HG03097 (cell line): ENCODE measurements at regions not wholly inside any gene's neighbourhood (a gene's known extent, or its start where the extent isn't known, plus 50 kb on each side); places are given as distances from the start of the nearest gene placed in this dataset.
"Not testable (repeated sequence)": the region's sequence is repeated elsewhere in the genome, so short reads cannot be mapped to it uniquely, and the experiment has no call there.

ENCODE experiments used
- ATAC-seq: cut with Tn5 transposase; IDR thresholded peaks from one replicate; pipeline ENCODE4 v1.9.1; 2021; ENCODE audit not compliant: unreplicated experiment, low FRiP score

DNA sequence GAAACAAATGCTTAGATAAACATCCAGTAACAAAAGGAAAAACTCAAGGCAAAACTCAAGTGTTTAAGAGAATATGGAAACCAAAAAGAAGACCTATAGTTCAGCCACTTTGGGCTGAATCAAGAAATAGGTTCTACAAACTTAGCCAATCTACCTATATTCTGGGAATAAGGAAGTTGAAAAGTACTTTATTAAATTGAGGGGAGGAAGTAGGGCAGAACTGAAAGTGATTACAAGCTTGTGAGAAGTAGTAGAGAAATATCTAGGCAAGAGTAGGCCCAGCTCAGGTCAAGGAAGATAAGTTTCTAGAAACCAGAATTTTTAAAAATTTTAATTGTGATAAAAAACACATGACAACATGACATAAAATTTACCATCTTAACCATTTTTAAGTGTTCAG is 384.8 kb upstream of the PCSK5 start:
- ATAC-seq, result no peak

DNA sequence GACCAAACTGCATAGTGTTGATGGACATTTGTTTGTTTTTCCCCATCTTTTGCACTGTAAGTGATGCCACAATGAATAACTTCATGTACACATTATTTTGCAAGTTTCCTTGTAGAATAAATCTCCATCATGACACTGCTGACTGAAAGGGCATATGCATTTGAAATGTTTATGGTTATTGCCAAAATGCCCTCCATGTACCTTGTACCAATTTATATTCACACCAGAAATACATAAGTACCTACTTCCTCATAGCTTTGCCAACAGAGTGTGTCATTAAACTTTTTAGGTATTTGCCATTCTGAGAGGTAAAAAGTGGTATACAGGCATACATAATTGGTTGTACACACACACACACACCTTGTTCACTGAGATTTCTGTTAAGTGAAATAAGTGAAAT is 361.0 kb upstream of the PCSK5 start:
- ATAC-seq, result no peak

DNA sequence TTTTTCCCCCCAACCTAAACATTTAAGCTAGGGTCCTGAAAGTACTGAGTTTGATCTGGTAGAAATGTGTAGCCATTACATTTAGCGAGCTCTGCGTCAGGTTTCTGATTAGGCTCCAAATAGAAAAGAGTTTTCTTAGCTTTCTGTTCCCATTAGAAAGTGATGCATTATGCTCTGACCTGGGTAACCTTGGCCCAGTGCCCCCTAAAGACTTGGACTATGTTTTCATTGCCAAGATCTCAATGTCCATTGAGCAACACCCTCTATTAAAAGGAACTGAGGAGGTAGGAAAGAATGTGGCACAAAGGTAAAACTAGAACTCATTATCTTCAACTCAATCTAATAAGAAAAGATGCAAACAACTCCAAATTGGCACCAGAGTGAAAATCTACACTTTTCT is 358.9 kb upstream of the PCSK5 start:
- ATAC-seq, result no peak

DNA sequence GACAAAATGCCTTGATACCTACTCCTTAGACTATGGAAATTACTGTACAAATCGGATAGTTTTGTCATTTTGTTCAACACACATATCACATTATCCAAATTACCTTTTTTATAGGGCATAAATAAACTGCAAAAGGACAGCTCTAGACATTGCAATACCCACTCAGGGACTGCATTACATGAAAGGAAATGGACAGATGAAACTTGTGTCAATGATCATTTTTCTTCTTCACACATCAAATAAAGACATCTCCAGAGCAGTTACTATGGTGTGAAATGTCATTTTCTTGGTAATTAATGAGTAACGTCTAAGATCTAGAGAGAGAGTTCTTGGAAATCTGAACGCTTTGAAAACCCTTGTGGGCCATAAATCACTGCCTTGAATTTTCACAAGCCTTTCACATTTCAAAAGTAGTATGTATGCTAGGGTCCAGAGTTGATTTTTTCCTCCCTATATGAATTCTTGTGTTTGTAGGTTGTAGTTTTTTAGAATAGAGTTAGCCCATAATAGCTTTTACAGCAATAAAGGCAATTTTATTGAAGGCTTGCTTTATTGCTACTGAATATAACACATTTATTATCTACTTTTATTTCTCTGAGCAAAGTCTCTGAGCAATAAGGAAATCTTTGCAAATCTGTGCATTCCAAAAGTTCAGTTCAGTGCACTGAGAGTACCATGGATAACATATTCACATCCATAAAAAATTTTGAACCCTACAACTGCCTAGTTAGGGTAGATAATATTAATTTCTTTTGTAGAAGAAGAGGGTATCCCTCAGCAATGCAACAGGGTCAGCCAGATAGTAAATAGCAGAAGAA is 358.0 kb upstream of the PCSK5 start:
- ATAC-seq, result no peak

DNA sequence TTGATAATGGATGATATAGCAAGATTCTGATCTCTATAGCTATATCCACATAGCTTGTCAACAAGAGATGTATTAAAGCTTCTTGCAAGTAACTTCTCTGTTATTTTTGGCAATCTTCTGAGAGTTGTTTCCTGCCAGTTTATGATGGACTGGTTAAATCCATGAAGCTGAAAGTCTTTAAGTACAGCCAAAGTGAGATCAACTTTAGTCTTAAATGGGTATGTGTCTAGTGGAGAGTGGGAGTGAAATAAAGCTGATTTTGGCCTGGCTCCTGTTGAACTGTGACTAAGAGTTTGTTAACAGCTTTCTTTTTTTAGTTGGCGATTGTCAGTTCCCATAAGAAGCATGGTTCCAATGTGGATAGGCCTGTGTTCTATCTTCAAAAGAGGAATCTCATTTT is 350.9 kb upstream of the PCSK5 start:
- no peak for ATAC-seq

DNA sequence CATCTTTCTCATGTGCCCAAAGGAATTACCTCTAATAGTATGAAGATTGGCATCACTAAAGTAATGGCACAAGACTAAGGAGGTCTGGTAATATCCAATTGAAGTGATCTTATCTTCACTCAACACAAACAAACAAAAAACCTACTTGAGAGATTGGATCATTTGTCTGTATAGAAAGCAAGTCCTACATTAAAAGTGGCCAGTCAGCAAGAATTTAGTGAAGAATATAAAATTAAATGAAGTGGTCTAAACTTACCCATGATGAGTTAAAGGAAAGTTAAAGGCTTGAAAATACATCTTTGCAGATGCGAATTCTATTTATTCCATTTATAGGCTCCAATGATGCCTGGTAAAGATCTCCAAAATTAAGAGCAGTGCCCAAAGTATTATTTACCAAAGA is 350.3 kb upstream of the PCSK5 start:
- ATAC-seq, result no peak

DNA sequence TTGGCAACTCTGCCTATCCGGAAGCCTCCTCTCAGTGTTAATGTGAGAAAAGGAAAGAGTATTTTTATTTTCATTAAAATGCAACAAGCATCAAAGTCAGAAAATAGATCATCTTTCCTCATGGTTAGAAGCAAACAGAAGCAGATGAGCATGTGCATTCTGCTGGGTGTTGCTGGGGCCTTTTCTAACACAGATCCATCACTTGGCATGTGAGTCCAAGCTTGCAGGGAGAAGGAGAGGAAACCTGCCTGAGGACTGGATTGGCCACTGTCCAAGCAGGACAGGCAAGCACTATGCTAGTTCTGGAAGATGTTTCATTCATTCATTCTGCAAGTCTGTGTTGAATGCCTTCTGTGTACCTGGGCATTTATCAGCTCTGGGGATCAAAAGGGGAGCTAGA is 348.7 kb upstream of the PCSK5 start:
- ATAC-seq, result no peak

DNA sequence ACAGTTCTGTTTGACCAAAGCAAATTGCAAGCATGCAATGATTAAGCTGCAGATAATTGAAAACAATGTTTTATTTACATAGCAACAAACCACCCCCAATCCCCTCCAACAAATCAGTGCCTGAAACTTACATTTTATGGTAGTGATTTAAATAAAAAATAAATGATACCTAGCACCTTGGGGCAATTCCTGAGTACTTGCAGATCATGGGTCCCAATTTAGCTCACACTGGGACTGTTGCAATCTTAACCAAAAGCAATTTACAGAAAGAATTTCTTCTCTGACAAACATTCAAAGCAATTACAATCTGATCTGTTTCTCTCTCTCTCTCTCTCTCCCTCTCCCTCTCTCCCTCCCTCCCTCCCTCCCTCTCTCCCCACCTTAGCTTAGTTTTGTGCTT is 345.7 kb upstream of the PCSK5 start:
- ATAC-seq, result no peak

DNA sequence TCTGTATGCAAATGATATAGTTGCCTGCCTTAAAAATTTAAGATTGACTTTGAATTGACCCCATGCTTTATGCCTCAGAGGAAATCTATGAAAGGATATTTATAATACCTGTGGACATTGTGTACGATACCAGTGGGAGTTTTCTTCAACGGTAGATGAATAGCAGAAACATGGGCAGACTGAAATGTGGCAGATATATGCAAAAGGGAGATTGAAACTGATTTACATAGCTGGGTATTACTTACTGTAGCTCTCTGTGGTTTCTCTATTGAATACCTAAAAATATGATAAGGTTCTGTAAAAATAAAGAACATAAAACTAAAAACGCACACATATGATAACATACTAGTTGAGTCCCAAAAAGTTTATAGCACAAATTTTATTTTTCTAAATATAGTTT is 345.2 kb upstream of the PCSK5 start:
- ATAC-seq, result no peak

DNA sequence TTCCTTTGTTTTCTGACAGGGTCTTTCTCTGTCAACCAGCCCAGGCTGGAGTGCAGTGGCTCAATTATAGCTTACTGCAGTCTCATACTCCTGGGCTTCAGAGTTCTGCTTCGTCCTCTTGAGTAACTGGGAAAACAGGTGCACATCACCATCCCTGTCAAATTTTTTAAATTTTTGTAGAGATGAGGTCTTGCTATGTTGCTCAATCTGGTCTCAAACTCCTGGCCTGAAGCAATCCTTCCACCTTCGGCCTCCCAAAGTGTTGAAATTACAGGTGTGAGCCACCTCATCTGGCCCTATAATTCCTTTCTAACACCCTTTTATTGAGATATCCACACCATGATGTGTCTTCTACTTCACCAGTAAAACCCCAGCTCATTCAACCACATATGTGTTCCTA is 341.6 kb upstream of the PCSK5 start:
- ATAC-seq, result no peak

DNA sequence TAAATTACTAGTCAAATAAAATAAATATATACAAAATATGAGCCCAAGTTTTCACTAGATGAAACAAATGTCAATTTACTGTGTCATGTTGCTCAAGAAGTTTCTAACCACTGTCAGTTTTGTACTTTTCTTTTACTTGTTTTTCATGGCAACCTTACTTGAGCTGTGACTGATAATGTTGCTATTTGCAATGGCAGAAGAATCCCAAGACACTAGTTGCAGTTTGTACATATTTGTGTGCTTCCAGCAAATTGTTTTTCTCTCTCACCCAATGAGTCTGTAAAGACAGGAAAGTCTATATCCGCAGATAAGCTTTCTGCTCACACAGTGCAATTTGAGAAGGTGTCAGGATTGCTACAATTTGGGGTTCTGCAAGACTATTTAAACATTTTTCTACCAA is 338.6 kb upstream of the PCSK5 start:
- ATAC-seq, result no peak

DNA sequence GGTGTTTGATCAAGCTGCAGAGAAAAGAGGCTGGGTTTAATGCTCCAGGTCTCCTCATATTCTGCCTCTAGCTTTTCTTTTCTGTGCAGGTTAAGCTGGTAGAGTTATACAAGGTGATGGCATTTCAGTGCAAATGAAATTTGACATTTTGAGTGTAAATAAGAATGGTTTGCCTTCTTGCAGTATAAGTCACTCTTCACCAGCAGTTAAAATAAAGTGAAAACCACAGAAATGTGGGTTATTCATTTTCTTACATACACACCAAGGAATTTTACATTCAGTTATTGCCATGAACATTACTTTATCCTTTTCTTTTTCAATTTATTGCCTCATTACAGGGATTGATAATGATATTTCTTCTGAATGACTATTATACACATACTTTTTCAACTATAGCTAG is 337.5 kb upstream of the PCSK5 start:
- ATAC-seq, result no peak

DNA sequence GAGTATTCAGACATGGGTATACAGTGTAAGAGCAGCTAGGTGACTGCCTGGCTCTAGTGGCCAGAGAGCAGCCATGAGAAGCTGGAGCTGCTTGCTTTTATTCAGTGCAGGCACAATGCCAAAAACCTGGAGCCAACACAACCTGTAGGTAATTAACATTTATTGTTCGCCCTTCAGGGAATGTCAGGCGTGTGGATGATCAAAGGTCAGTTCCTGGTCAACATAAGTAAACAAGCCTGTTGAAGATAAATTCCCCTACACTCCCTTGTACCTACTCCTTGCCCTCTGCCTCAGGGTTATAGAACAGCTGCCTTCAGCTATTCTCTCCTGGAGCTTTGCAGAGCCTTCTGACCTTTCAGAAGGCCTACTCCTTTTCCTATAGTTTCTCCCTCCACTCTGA is 323.7 kb upstream of the PCSK5 start:
- ATAC-seq, result not testable (repeated sequence)

DNA sequence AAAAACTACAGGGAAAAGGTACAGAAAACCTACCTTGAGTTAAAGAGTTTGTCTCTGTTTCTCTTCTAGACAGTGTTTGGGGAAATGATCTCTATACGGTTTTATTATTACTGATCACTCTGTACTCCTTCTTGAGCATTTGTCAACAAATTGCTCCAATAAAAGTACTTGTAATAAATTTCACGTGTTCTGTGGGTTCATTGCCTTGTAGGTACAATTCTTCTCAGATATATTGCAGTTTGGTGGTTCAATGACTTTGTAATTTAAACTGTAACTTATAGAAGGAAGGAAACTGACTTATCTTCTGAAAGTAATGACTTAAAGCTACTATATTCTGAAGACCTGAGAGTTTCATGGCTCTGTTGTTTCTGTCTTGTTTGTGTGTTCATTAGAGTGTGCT is 319.9 kb upstream of the PCSK5 start:
- no peak for ATAC-seq

DNA sequence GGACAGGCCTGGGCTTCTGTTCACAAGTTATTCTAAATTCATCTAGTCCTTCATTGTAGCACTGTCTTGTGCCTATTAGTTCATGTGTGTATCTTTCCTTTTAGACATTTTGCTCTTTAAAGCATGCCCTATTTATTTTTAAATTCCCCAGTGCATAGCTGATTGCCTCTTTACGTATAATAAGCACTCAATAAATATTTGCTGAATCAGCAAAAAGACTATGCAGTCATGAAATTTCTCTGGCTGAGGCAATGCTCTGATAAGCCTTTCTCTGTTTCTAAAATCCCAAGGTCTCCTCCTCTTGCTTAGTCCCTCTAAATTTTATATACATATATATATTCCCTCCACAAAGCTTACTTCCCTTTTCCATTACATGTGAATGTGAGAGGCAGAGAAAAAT is 315.9 kb upstream of the PCSK5 start:
- no peak for ATAC-seq

DNA sequence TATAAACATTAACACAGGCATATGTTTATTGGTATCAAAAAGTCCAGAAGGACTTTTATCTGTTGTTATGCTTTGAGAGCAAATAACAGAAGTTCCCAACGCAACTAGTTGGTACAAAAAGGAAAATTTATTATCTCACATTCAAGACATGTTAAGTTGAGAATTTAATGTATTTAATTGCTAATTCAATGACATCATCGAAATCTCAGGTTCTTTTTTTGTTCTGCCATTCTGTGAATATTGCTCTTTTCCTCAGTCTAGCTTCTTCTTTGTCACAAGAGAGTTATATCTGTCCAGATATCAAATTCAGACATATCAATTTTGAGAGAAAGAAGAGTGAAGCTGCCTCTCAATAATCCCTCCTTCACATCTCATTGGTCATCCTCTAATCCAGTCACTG is 307.6 kb upstream of the PCSK5 start:
- ATAC-seq, result no peak

DNA sequence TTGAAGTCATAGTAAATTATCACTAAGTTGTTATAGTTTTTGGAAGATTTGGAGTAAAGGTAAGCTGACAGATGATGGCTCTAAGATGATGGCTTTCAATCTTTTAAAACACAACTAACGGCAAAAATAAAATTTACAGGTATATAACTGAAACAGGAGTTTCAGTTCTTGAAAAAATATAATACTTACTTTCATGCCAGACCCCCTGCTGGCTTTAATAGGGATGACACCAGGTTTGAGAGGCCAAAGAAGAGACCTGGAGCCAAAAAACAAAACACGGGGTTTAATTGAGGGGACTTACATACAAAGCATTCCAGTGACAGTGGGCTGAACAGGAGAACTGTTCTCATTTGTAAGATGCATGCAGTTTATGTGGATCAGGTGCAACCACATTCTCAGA is 301.7 kb upstream of the PCSK5 start:
- no peak for ATAC-seq

DNA sequence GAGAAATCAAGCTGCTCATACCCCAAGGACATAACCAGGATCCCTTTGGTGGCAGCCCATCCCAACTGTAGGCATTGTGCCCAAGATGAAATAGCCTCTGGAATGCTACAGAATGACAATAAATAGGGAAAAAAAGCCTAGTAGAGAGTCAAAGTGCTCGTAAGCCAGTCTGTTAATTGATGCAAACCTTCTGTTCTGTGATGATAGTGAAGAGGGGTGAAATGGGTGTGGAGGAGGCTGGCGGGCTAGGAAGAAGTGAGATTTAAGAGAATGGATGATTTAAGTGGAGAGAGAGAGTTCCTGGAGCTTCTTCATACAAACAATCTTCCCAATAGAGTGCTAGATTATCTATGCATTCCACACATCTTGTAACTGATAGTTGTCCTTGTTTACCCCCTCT is 301.0 kb upstream of the PCSK5 start:
- ATAC-seq, result no peak

DNA sequence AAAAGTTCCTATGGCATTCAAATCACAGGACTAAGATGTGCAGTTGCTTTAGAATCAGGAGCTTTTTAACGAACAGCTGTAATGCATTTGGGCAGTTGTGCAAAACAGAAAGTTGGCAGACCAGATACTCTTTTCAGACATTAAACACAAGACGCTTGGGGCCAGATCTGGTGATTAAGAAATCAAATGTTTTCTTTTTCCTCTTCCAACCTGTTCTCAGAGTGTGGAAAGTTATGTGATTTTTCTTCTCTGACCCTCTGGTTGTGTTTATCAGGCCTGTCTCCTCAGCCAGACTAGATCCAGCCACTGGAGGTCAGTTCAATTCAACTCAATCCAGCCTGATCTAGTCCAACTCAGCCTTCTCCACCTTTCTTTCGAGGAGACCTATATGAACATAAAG is 298.5 kb upstream of the PCSK5 start:
- no peak for ATAC-seq

DNA sequence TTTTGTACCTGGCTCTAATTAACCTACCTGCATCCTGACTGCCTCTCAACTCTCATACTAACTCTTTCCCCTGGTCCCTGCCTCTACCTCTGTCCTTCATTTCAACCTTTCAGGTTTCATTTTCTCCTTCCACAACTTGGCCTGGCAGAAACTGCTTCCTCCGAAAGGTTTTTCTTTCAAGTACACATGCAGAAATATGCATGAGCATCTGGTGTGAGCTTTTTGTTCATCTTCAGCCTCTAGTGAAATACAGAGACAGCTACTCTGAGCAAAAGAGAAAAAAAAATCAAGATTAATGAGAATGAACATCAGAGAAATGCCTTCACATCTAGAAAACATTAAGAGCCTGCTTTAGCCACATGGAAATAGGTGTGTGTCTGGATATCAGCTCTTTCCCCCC is 297.9 kb upstream of the PCSK5 start:
- ATAC-seq, result no peak

DNA sequence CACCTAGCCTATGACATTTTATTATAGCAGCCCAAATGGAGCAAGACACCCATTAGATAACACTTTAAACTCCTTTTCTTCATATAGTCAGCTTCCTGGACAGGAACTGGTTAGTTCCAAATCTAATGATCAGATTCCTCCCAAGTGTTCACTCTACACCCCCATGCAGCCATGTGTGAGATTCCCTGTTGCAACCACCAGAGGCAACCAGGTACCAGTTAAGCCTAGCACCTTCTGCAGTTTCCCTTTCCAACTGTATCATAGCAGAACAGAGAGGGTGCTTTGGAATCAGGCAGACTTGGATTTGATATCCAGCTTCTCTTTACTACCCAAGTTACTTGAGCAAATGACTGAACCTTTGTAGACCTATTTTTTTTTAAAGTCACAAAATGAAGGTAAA is 296.6 kb upstream of the PCSK5 start:
- ATAC-seq, result no peak

DNA sequence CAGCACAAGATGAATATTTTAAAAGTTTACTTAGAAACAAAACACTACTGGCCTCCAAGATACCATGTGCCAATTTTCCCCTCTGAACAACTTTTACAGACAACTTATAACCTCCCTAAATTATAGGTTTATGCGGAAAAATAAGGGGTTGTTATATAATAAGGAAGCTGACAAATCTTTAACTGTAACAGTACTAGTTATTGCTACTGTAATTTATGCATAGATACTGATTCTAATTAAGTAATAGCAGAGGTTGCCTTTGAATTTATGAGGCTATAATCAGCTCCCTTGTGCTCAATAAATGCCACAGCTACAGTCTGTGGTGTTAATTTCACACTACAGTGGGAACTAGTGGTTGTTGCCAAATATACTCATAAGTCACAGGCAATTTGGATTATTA is 291.3 kb upstream of the PCSK5 start:
- no peak for ATAC-seq

DNA sequence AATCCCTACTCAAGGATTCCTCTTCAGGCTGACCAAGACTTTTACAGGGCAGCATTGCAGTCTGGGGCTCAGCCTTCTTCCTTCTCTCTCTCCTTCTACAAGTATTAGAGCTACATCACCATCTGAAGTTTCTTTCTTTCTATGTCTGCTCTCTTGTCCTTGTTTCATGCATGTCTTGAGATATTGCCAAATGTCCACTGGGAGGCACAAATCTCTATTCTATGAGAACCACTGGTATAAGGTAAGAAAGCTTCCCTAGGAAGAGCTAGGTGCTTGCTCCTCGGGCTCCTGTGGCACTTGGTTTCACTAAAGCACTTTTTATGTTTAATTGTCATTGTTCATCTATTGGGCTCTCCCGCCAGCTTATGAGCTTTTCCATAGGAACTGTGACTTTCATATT is 289.2 kb upstream of the PCSK5 start:
- no peak for ATAC-seq
